ENCODE measurements at regions not wholly inside any gene's neighbourhood (a gene's known extent, or its start where the extent isn't known, plus 50 kb on each side); places are given as distances from the start of the nearest gene placed in this dataset.

GRCh38 chr2:238518172-238518820 is 91.6 kb downstream of the ASB1 start:
- no peak for TF ChIP-seq EZH2 (IDR thresholded peaks at IDR 0.05; ENCODE audit: insufficient read depth, poor library complexity, severe bottlenecking)
- no peak for TF ChIP-seq EZH2phosphoT487 (IDR thresholded peaks at IDR 0.05; ENCODE audit: insufficient read depth, low read depth)

All from GM23248 (cell line).